ENCODE measurements at regions not wholly inside any gene's neighbourhood (a gene's known extent, or its start where the extent isn't known, plus 50 kb on each side); places are given as distances from the start of the nearest gene placed in this dataset.

DNA sequence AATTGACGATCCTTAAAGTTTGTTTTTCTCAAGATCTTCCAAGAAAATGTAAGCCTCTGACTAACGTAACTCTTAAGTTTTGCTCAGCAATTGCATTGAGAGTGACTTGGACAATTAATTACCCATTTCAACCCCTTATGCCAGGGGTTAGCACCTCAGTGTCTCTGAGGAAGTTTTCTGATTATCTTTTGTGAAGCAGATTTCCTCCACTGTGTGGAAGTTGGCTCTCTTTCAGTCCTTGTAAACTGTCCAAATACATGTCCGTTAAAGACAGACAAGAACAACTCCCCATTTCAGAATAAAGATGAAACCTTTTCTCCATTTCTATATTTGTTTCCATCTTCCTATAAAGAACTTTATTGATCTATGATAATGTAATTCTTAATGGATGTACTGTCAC, 296.4 kb upstream of the FMN2 start:
- TF ChIP-seq, protein P1, sequence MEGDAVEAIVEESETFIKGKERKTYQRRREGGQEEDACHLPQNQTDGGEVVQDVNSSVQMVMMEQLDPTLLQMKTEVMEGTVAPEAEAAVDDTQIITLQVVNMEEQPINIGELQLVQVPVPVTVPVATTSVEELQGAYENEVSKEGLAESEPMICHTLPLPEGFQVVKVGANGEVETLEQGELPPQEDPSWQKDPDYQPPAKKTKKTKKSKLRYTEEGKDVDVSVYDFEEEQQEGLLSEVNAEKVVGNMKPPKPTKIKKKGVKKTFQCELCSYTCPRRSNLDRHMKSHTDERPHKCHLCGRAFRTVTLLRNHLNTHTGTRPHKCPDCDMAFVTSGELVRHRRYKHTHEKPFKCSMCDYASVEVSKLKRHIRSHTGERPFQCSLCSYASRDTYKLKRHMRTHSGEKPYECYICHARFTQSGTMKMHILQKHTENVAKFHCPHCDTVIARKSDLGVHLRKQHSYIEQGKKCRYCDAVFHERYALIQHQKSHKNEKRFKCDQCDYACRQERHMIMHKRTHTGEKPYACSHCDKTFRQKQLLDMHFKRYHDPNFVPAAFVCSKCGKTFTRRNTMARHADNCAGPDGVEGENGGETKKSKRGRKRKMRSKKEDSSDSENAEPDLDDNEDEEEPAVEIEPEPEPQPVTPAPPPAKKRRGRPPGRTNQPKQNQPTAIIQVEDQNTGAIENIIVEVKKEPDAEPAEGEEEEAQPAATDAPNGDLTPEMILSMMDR (IDR thresholded peaks at IDR 0.05; ENCODE audit: extremely low read depth, low read depth, low read length) = no peak
- Histone ChIP-seq H3K4me3 (ENCODE audit: insufficient read depth, low read length) (no peak overlapping the region), H3K9me3 (ENCODE audit: low read depth, low read length) (no peaks in the 10 kb centered on the region), H3K36me3 (ENCODE audit: insufficient read depth, low read length) (no peaks in the 10 kb centered on the region), H3K27ac (ENCODE audit: low read depth, low read length) (no peak overlapping the region), H3K4me1 (ENCODE audit: insufficient read depth, low read length) (no peaks in the 10 kb centered on the region), H4K20me1 (ENCODE audit: insufficient read depth, low read length) (no peaks in the 10 kb centered on the region), H2AFZ (ENCODE audit: low read length) (no peak overlapping the region), H3K4me2 (ENCODE audit: insufficient read depth, low read length) (no peak overlapping the region), H3K79me2 (ENCODE audit: insufficient read depth, low read length) (no peaks in the 10 kb centered on the region), H3K27me3 (ENCODE audit: insufficient read depth, low read length) (no peaks in the 10 kb centered on the region)
- no peak for DNase-seq (ENCODE audit: insufficient read length, low spot score, missing footprints)

DNA sequence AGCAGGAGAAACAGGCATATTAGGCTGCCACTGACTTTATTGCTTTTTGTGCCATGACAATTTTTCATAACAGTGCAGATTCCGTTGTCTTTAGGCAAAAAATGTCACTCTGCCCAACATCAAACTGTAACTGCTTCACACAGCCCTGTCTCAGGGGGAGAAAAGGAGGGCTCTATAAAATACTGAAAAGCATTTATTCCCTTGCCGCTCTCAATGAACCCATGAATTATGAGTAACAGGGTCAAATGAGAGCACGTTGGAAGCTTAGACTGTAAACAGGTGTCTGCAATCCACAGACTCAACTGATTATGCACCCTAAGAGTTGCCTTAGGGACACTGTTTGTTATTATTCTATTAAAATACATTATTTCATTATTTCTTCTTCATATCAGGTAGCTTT, 292.1 kb upstream of the FMN2 start:
- Histone ChIP-seq H3K9me3 (ENCODE audit: low read depth, low read length) (no peaks in the 10 kb centered on the region), H3K4me2 (ENCODE audit: insufficient read depth, low read length) (no peak overlapping the region), H3K27ac (ENCODE audit: low read depth, low read length) (no peak overlapping the region), H3K4me1 (ENCODE audit: insufficient read depth, low read length) (no peaks in the 10 kb centered on the region), H3K79me2 (ENCODE audit: insufficient read depth, low read length) (no peaks in the 10 kb centered on the region), H4K20me1 (ENCODE audit: insufficient read depth, low read length) (no peaks in the 10 kb centered on the region), H2AFZ (ENCODE audit: low read length) (no peak overlapping the region), H3K4me3 (ENCODE audit: insufficient read depth, low read length) (no peak overlapping the region), H3K27me3 (ENCODE audit: insufficient read depth, low read length) (no peaks in the 10 kb centered on the region), H3K36me3 (ENCODE audit: insufficient read depth, low read length) (no peaks in the 10 kb centered on the region)
- no peak for DNase-seq (ENCODE audit: insufficient read length, low spot score, missing footprints)
- TF ChIP-seq, protein P1 (IDR thresholded peaks at IDR 0.05; ENCODE audit: extremely low read depth, low read depth, low read length) = no peak

DNA sequence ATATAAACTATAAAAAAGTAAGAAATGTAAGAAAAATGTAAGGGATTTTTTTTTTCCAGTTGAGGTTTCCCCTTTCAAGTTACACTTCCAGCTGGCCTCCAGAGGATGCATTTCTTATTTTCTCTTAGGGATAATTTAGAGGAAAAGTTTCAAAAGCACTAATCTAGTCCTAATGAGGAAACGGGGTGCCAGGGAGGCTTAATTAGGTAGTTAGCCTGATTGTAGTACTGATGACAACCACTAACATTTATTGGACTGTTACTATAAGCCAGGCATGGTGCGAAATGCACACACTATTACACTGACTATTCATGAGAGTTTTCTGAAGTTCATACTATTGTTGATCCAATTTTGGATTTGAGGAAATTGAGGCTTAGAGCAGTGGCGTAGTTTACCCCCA, 290.8 kb upstream of the FMN2 start:
- TF ChIP-seq, protein P1 (IDR thresholded peaks at IDR 0.05; ENCODE audit: extremely low read depth, low read depth, low read length) = no peak
- Histone ChIP-seq H3K4me3 (ENCODE audit: insufficient read depth, low read length) (no peak overlapping the region), H3K27ac (ENCODE audit: low read depth, low read length) (no peak overlapping the region), H3K36me3 (ENCODE audit: insufficient read depth, low read length) (no peaks in the 10 kb centered on the region), H2AFZ (ENCODE audit: low read length) (no peak overlapping the region), H3K9me3 (ENCODE audit: low read depth, low read length) (no peaks in the 10 kb centered on the region), H3K27me3 (ENCODE audit: insufficient read depth, low read length) (no peaks in the 10 kb centered on the region), H4K20me1 (ENCODE audit: insufficient read depth, low read length) (no peaks in the 10 kb centered on the region), H3K4me2 (ENCODE audit: insufficient read depth, low read length) (no peak overlapping the region), H3K4me1 (ENCODE audit: insufficient read depth, low read length) (no peaks in the 10 kb centered on the region), H3K79me2 (ENCODE audit: insufficient read depth, low read length) (no peaks in the 10 kb centered on the region)
- DNase-seq (ENCODE audit: insufficient read length, low spot score, missing footprints) = no peak

DNA sequence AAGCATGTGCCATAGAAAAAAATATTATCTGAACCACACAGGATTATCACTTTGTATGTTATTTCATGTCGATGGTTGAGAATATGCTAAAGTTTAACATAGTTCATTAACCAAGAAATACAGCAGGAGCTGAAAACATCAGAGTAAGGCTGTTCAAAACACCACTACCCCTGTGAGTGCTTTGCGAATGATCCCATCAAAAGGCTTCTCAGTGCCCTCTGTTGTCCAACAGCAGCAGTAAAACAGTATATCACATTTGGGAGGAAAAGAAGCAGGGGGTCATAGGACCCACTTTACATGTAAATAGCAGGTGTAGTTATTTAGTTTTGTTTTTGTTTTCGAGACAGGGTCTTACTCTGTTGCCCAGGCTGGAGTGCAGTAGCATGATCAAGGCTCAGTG, 289.4 kb upstream of the FMN2 start:
- no peaks in the 10 kb centered on the region for H4K20me1 ChIP-seq (ENCODE audit: insufficient read depth, low read length)
- no peak overlapping the region for H3K4me3 ChIP-seq (ENCODE audit: insufficient read depth, low read length)
- no peaks in the 10 kb centered on the region for H3K4me1 ChIP-seq (ENCODE audit: insufficient read depth, low read length)
- H3K27me3 ChIP-seq (ENCODE audit: insufficient read depth, low read length) = no peaks in the 10 kb centered on the region
- H3K9me3 ChIP-seq (ENCODE audit: low read depth, low read length) = no peaks in the 10 kb centered on the region
- no peaks in the 10 kb centered on the region for H3K79me2 ChIP-seq (ENCODE audit: insufficient read depth, low read length)
- TF ChIP-seq, protein P1 (IDR thresholded peaks at IDR 0.05; ENCODE audit: extremely low read depth, low read depth, low read length) = no peak
- H2AFZ ChIP-seq (ENCODE audit: low read length) = no peak overlapping the region
- no peak overlapping the region for H3K4me2 ChIP-seq (ENCODE audit: insufficient read depth, low read length)
- H3K27ac ChIP-seq (ENCODE audit: low read depth, low read length) = no peak overlapping the region
- DNase-seq (ENCODE audit: insufficient read length, low spot score, missing footprints) = no peak
- no peaks in the 10 kb centered on the region for H3K36me3 ChIP-seq (ENCODE audit: insufficient read depth, low read length)

Data from osteoblast (primary cell).